WTC11 (cell line): ENCODE measurements at regions not wholly inside any gene's neighbourhood (a gene's known extent, or its start where the extent isn't known, plus 50 kb on each side); places are given as distances from the start of the nearest gene placed in this dataset.

Experiments used
- ATAC-seq: fragments of 200-7000 bp; cut with Tn5 transposase; 2 replicates; pipeline ENCODE4 v1.10.0; 2021; ENCODE audit warnings: mild to moderate bottlenecking, moderate library complexity
- CTCF ChIA-PET: fragments of 300-600 bp; sonication (Branson Sonifier 250); formaldehyde crosslinking; loops from one replicate; lab custom pipeline; 2021; ENCODE audit warnings: antibody characterized with exemption; lab: Charles Lee
- POLR2A ChIA-PET: fragments of 350-600 bp; sonication (Branson Sonifier 250); formaldehyde crosslinking; loops from one replicate; lab custom pipeline; 2021; ENCODE audit warnings: antibody characterized with exemption; lab: Charles Lee
- DNase-seq: peaks from one replicate; pipeline ENCODE4 v3.0.0; 2021; ENCODE audit warnings: low spot score
- H3K27ac Mint-ChIP-seq: 2 replicates; pipeline ENCODE4 v1.8.0; 2021; ENCODE audit warnings: mixed read lengths
- H3K27me3 Mint-ChIP-seq: 2 replicates; pipeline ENCODE4 v1.8.0; 2021; ENCODE audit warnings: low read depth, mild to moderate bottlenecking, moderate library complexity, mixed read lengths
- H3K36me3 Mint-ChIP-seq: 2 replicates; pipeline ENCODE4 v1.8.0; 2021; ENCODE audit warnings: mixed read lengths
- H3K4me1 Mint-ChIP-seq: 2 replicates; pipeline ENCODE4 v1.8.0; 2022; ENCODE audit warnings: mixed read lengths
- H3K4me3 Mint-ChIP-seq: 2 replicates; pipeline ENCODE4 v1.8.0; 2021; ENCODE audit warnings: mild to moderate bottlenecking, moderate library complexity, mixed read lengths
- H3K9me3 Mint-ChIP-seq: 2 replicates; pipeline ENCODE4 v1.8.0; 2021; ENCODE audit warnings: mixed read lengths
- ATF6 ChIP-seq: sonication (generic); formaldehyde crosslinking; IDR thresholded peaks from 2 replicates; pipeline ENCODE4 v1.8.1; 2023; ENCODE audit warnings: mild to moderate bottlenecking, missing genetic modification reagents
- CBFB ChIP-seq: sonication (generic); formaldehyde crosslinking; IDR thresholded peaks from 2 replicates; pipeline ENCODE4 v1.8.1; 2022; ENCODE audit warnings: mild to moderate bottlenecking, low read depth, missing genetic modification reagents
- CREB1 ChIP-seq: sonication (generic); formaldehyde crosslinking; IDR thresholded peaks from 2 replicates; pipeline ENCODE4 v1.8.0; 2023; ENCODE audit warnings: mild to moderate bottlenecking, missing genetic modification reagents
- ELF4 ChIP-seq: sonication (generic); formaldehyde crosslinking; IDR thresholded peaks from 2 replicates; pipeline ENCODE4 v1.8.1; 2022; ENCODE audit warnings: low read depth, mild to moderate bottlenecking, moderate library complexity, missing genetic modification reagents
- ERG ChIP-seq: fragments of 250-450 bp; sonication (Bioruptor Pico); IDR thresholded peaks from 2 replicates; pipeline ENCODE4 v1.8.0; 2021; ENCODE audit warnings: mild to moderate bottlenecking
- ESRRA ChIP-seq: sonication (generic); formaldehyde crosslinking; IDR thresholded peaks from 2 replicates; pipeline ENCODE4 v1.8.1; 2022; ENCODE audit warnings: mild to moderate bottlenecking, missing genetic modification reagents, borderline replicate concordance
- FOXP1 ChIP-seq: sonication (generic); formaldehyde crosslinking; IDR thresholded peaks from 2 replicates; pipeline ENCODE4 v1.8.0; 2022; ENCODE audit warnings: missing genetic modification reagents, mild to moderate bottlenecking, moderate library complexity, borderline replicate concordance
- GABPB1 ChIP-seq: sonication (generic); formaldehyde crosslinking; IDR thresholded peaks from 2 replicates; pipeline ENCODE4 v1.8.1; 2023; ENCODE audit warnings: mild to moderate bottlenecking, missing genetic modification reagents
- IRF2 ChIP-seq: sonication (generic); formaldehyde crosslinking; IDR thresholded peaks from 2 replicates; pipeline ENCODE4 v1.8.0; 2022; ENCODE audit warnings: low read depth, missing genetic modification reagents, borderline replicate concordance
- NFATC4 ChIP-seq: fragments of 250-450 bp; sonication (Bioruptor Pico); IDR thresholded peaks from 2 replicates; pipeline ENCODE4 v1.9.0; 2021; ENCODE audit warnings: mild to moderate bottlenecking
- NFYB ChIP-seq: sonication (generic); formaldehyde crosslinking; conservative IDR thresholded peaks from 2 replicates; pipeline ENCODE4 v1.8.0; 2022; ENCODE audit warnings: low read depth, missing genetic modification reagents
- RORB ChIP-seq: fragments of 250-450 bp; sonication (Bioruptor Pico); IDR thresholded peaks from 2 replicates; pipeline ENCODE4 v1.9.0; 2021; ENCODE audit warnings: mild to moderate bottlenecking
- TEAD1 ChIP-seq: sonication (generic); formaldehyde crosslinking; IDR thresholded peaks from 2 replicates; pipeline ENCODE4 v1.8.0; 2022; ENCODE audit warnings: mild to moderate bottlenecking, missing genetic modification reagents
- TEAD4 ChIP-seq: sonication (generic); formaldehyde crosslinking; IDR thresholded peaks from 2 replicates; pipeline ENCODE4 v1.8.0; 2022; ENCODE audit warnings: mild to moderate bottlenecking, missing genetic modification reagents
- TP53 ChIP-seq: sonication (generic); formaldehyde crosslinking; IDR thresholded peaks from 2 replicates; pipeline ENCODE4 v1.8.1; 2023; ENCODE audit warnings: mild to moderate bottlenecking, missing genetic modification reagents
- USF2 ChIP-seq: sonication (generic); formaldehyde crosslinking; IDR thresholded peaks from 2 replicates; pipeline ENCODE4 v1.8.1; 2023; ENCODE audit warnings: mild to moderate bottlenecking, missing genetic modification reagents, moderate library complexity
- ZBTB43 ChIP-seq: sonication (generic); formaldehyde crosslinking; IDR thresholded peaks from 2 replicates; pipeline ENCODE4 v1.8.1; 2023; ENCODE audit warnings: mild to moderate bottlenecking, missing genetic modification reagents
- ZNF263 ChIP-seq: sonication (generic); formaldehyde crosslinking; IDR thresholded peaks from 2 replicates; pipeline ENCODE4 v1.8.1; 2022; ENCODE audit warnings: low read depth, mild to moderate bottlenecking, moderate library complexity, missing genetic modification reagents
- ZNF396 ChIP-seq: fragments of 250-450 bp; sonication (Bioruptor Pico); IDR thresholded peaks from 2 replicates; pipeline ENCODE4 v1.8.0; 2021; ENCODE audit warnings: mild to moderate bottlenecking, moderate library complexity, borderline replicate concordance
- ZNF423 ChIP-seq: fragments of 250-450 bp; sonication (Bioruptor Pico); IDR thresholded peaks from 2 replicates; pipeline ENCODE4 v2.1.2; 2022; ENCODE audit warnings: mild to moderate bottlenecking, moderate library complexity
- ZNF532 ChIP-seq: fragments of 250-450 bp; sonication (Bioruptor Pico); IDR thresholded peaks from 2 replicates; pipeline ENCODE4 v1.9.0; 2021; ENCODE audit warnings: mild to moderate bottlenecking, borderline replicate concordance

GRCh38 chr15:70503798-70504298, 259.5 kb downstream of the UACA start:
- Mint-ChIP-seq H3K9me3 (peaks cover 9% of the 10 kb centered on the region), H3K4me3 (no peak overlapping the region), H3K4me1 (peaks cover 41% of the 10 kb centered on the region), H3K27me3 (no peaks in the 10 kb centered on the region)
- POLR2A ChIA-PET, result no interaction called here
- no peak for DNase-seq
- TF ChIP-seq USF2, result no peak
- TF ChIP-seq NFATC4, result no peak
- TF ChIP-seq, all 79 proteins: peak for 0
- Mint-ChIP-seq H3K36me3 (peaks cover 5% of the 10 kb centered on the region; the same call in 1 of the 2 replicates), H3K27ac (no peak overlapping the region)
- ATAC-seq, result no peak
- CTCF ChIA-PET, result interaction anchor here (0.5 to 2.2 kb wide), 8 partner anchors 16 to 387 kb away, joined by 3 to 11 read pairs (median 4); no protein-coding TSS in a partner anchor

- Mint-ChIP-seq H3K4me3 (no peak overlapping the region), H3K9me3 (peaks cover 6% of the 10 kb centered on the region; the same call in 1 of the 2 replicates), H3K27me3 (no peaks in the 10 kb centered on the region), H3K27ac (no peak overlapping the region), H3K4me1 (peaks cover 35% of the 10 kb centered on the region), H3K36me3 (peaks cover 5% of the 10 kb centered on the region; the same call in 1 of the 2 replicates)
- POLR2A ChIA-PET, result no interaction called here
- CTCF ChIA-PET, result interaction anchor here (0.5 to 2.2 kb wide), 5 partner anchors 15 to 388 kb away, joined by 3 to 11 read pairs (median 5); no protein-coding TSS in a partner anchor
- ATAC-seq, result no peak
- TF ChIP-seq ZNF423 (CRISPR knock-in tag) (no peak), IRF2 (CRISPR knock-in tag) (no peak), ERG (no peak), RORB (CRISPR knock-in tag) (no peak), NFYB (no peak), USF2 (no peak), ESRRA (CRISPR knock-in tag) (no peak), ELF4 (CRISPR knock-in tag) (no peak), TEAD4 (CRISPR knock-in tag) (no peak), CREB1 (CRISPR knock-in tag) (no peak), TP53 (CRISPR knock-in tag) (no peak), ATF6 (no peak), TEAD1 (CRISPR knock-in tag) (no peak), ZNF263 (CRISPR knock-in tag) (no peak), GABPB1 (CRISPR knock-in tag) (no peak), CBFB (CRISPR knock-in tag) (no peak)
- no peak for DNase-seq
Measured at GRCh38 chr15:70503073-70503745, 260.1 kb downstream of the UACA start.

- CTCF ChIA-PET, result interaction anchor here (1.9 to 2.2 kb wide), 2 partner anchors 15 to 35 kb away, joined by 5 to 11 read pairs; no protein-coding TSS in a partner anchor
- TF ChIP-seq NFATC4 (no peak), ZNF532 (CRISPR knock-in tag) (no peak), ZNF396 (CRISPR knock-in tag) (no peak), ZBTB43 (no peak), FOXP1 (CRISPR knock-in tag) (no peak)
Measured at GRCh38 chr15:70502529-70502928, 260.8 kb downstream of the UACA start.

More at GRCh38 chr15:70502529-70502928, 260.8 kb downstream of the UACA start:
- H3K4me3 Mint-ChIP-seq, result no peak overlapping the region
- peaks cover 6% of the 10 kb centered on the region; the same call in 1 of the 2 replicates for H3K9me3 Mint-ChIP-seq
- ATAC-seq, result no peak
- POLR2A ChIA-PET, result no interaction called here
- no peak for DNase-seq
- H3K4me1 Mint-ChIP-seq, result peaks cover 30% of the 10 kb centered on the region
- H3K27ac Mint-ChIP-seq, result no peak overlapping the region
- H3K27me3 Mint-ChIP-seq, result no peaks in the 10 kb centered on the region
- H3K36me3 Mint-ChIP-seq, result peaks cover 5% of the 10 kb centered on the region; the same call in 1 of the 2 replicates
